GM19238 (cell line): ENCODE measurements at regions not wholly inside any gene's neighbourhood (a gene's known extent, or its start where the extent isn't known, plus 50 kb on each side); places are given as distances from the start of the nearest gene placed in this dataset.
"Not testable (repeated sequence)": the region's sequence is repeated elsewhere in the genome, so short reads cannot be mapped to it uniquely, and the experiment has no call there.

Experiments used
- DNase-seq: peaks from one replicate; pipeline ENCODE4 v3.0.0; 2011; ENCODE audit warnings: low spot score; ENCODE audit not compliant: insufficient read length

GRCh38 chr3:140863580-140864009 is 78.0 kb upstream of the SLC25A36 start:
- DNase-seq: no peak

GRCh38 chr3:140870351-140870750 is 71.3 kb upstream of the SLC25A36 start:
- no peak for DNase-seq

- no peak for DNase-seq
These were observed 70.6 kb upstream of the SLC25A36 start for GRCh38 chr3:140871022-140871421.

GRCh38 chr3:140872165-140872564 is 69.5 kb upstream of the SLC25A36 start:
- not testable (repeated sequence) for DNase-seq

- DNase-seq: no peak
These were observed 58.1 kb upstream of the SLC25A36 start for GRCh38 chr3:140883428-140884040.

- not testable (repeated sequence) for DNase-seq
These were observed 55.9 kb upstream of the SLC25A36 start for GRCh38 chr3:140885697-140886096.
